Neutrophil (primary cell): ENCODE measurements at regions not wholly inside any gene's neighbourhood (a gene's known extent, or its start where the extent isn't known, plus 50 kb on each side); places are given as distances from the start of the nearest gene placed in this dataset.

Source experiments
- H3K27ac ChIP-seq: fragments of 200-600 bp; sonication (generic); 2 replicates; pipeline ENCODE4 v1.5.1; 2016; ENCODE audit warnings: mild to moderate bottlenecking, moderate library complexity
- H3K27me3 ChIP-seq: fragments of 200-600 bp; sonication (generic); 2 replicates; pipeline ENCODE4 v1.6.0; 2016; ENCODE audit warnings: mild to moderate bottlenecking
- H3K36me3 ChIP-seq: fragments of 200-600 bp; sonication (generic); 2 replicates; pipeline ENCODE4 v1.5.1; 2017
- H3K4me1 ChIP-seq, 2 experiments: fragments of 200-600 bp in 1 of 2; sonication (generic) in 1 of 2; 1 replicate in 1 of 2; 2 replicates in 1 of 2; pipeline versions ENCODE4 v1.5.1 to v1.6.1; 2013 to 2016; ENCODE audit warnings: low read depth in 1 of 2, low read length in 1 of 2, mild to moderate bottlenecking in 1 of 2, moderate library complexity in 1 of 2; ENCODE audit not compliant: control insufficient read depth in 1 of 2, insufficient read depth in 1 of 2
- H3K4me3 ChIP-seq, 2 experiments: fragments of 200-600 bp in 1 of 2; sonication (generic) in 1 of 2; 1 replicate in 1 of 2; 2 replicates in 1 of 2; pipeline ENCODE4 v1.5.1; 2013 to 2016; ENCODE audit warnings: low read depth in 1 of 2, low read length in 1 of 2, mild to moderate bottlenecking in 1 of 2, moderate library complexity in 1 of 2
- H3K9me3 ChIP-seq: fragments of 200-600 bp; sonication (generic); 2 replicates; pipeline ENCODE4 v1.5.1; 2016
- TF ChIP-seq, protein P1 (sequence below): fragments of 200-600 bp; sonication (generic); IDR thresholded peaks from 2 replicates; pipeline ENCODE4 v1.5.1; 2016; ENCODE audit warnings: antibody characterized with exemption

DNA sequence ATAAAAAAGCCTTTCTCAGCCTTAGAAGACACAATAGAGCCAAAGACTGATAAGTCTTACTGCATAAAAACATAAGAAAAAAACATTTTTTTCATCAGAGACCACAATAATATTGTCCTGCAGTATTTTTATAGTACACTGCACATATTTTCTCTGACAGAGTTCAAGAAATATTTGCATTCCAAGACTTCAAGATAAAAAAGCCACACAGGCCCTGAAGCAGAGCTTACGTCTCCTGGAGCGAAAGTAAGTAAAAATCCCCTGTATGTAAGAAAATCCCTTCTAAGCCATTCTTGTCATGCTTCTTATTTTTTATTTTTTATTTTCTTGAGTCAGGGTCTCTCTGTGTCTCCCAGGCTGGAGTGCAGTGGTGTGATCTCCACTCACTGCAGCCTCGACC is 755.9 kb downstream of the LIG4 start:
- Histone ChIP-seq H3K36me3 (no peaks in the 10 kb centered on the region), H3K9me3 (no peaks in the 10 kb centered on the region), H3K4me1 (no peaks in the 10 kb centered on the region), H3K27ac (no peak overlapping the region), H3K4me3 (no peak overlapping the region), H3K27me3 (no peaks in the 10 kb centered on the region)
- TF ChIP-seq, protein P1, sequence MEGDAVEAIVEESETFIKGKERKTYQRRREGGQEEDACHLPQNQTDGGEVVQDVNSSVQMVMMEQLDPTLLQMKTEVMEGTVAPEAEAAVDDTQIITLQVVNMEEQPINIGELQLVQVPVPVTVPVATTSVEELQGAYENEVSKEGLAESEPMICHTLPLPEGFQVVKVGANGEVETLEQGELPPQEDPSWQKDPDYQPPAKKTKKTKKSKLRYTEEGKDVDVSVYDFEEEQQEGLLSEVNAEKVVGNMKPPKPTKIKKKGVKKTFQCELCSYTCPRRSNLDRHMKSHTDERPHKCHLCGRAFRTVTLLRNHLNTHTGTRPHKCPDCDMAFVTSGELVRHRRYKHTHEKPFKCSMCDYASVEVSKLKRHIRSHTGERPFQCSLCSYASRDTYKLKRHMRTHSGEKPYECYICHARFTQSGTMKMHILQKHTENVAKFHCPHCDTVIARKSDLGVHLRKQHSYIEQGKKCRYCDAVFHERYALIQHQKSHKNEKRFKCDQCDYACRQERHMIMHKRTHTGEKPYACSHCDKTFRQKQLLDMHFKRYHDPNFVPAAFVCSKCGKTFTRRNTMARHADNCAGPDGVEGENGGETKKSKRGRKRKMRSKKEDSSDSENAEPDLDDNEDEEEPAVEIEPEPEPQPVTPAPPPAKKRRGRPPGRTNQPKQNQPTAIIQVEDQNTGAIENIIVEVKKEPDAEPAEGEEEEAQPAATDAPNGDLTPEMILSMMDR = no peak

DNA sequence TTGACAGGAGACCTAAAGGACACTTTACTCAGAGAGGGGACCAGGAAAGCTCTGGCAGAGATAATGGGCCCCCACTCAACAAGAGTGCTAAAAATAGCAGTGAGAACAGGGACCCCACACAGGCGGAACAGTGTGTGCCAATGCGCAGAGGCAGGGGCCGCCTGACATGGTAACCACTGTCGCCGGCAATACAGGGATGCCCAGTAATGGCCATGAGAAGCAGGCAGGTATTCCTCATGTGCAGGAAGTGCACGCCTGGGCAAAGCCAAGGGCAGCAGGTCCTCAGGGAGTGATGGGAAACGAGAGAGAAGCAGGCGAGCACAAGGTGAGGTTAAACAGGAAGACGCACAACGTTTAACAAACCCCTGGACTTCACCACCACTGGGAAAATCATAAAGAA is 757.1 kb downstream of the LIG4 start:
- H3K4me1 ChIP-seq = no peaks in the 10 kb centered on the region
- no peaks in the 10 kb centered on the region for H3K9me3 ChIP-seq
- TF ChIP-seq, protein P1 = no peak
- no peaks in the 10 kb centered on the region for H3K27me3 ChIP-seq
- H3K27ac ChIP-seq = no peak overlapping the region
- no peak overlapping the region for H3K4me3 ChIP-seq
- H3K36me3 ChIP-seq = no peaks in the 10 kb centered on the region

DNA sequence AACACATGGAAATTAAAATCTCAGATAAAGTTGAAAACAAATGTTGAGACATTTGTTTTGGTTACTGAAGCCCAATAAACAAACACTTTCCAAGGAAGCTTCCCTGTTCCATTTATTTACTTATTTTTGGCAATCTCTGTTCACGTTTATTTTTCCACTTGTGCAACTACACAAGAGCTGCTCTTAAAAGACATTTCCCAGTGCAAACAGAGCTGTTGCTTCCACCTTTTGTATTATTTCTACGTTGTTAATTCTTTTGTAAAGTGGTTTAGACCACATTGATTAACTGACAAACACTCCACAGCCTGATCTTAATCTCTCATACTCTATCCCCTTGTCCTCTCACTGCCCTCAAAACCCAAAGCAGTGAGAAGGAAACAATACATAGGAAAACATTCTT is 757.6 kb downstream of the LIG4 start:
- Histone ChIP-seq H3K36me3 (no peaks in the 10 kb centered on the region), H3K27ac (no peak overlapping the region), H3K4me1 (no peaks in the 10 kb centered on the region), H3K4me3 (no peak overlapping the region), H3K9me3 (no peaks in the 10 kb centered on the region), H3K27me3 (no peaks in the 10 kb centered on the region)
- TF ChIP-seq, protein P1 = no peak

DNA sequence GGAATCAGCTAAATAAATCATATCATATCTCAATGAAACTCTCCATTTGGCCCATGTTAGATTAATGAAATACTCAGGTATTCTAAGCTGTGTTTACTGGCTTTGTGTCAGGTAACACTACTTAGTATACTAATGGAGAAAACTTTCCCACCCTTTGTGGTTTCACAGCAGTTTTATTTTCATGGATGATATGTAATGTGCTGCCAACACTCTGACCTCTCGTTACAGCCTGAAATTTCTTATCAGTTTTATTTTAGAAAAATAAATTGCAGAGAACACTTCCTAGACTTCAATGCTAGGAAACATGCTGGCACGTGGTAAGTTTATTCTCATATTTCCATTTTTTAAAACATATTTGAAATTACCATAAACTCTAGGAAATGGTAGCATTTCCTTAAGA is 758.9 kb downstream of the LIG4 start:
- H3K36me3 ChIP-seq = no peaks in the 10 kb centered on the region
- H3K9me3 ChIP-seq = no peaks in the 10 kb centered on the region
- no peak overlapping the region for H3K4me3 ChIP-seq
- H3K4me1 ChIP-seq = no peaks in the 10 kb centered on the region
- TF ChIP-seq, protein P1 = no peak
- H3K27ac ChIP-seq = no peak overlapping the region
- no peaks in the 10 kb centered on the region for H3K27me3 ChIP-seq

DNA sequence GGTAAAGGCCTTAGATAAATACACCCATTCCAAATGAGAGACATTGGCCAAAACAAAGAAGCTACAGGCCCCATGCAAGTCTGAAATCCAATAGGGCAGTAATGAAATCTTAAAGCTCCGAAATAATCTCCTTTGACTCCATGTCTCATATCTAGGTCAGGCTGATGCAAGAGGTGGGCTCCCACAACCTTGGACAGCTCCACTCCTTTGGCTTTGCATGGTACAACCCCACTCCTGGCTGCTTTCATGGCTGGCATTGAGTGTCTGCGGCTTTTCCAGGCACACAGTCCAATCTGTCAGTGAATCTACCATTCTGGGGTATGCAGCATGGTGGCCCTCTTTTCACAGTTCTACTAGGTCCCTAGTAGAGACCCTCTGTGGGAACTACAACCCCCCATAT is 762.5 kb downstream of the LIG4 start:
- TF ChIP-seq, protein P1 = no peak
- H3K27ac ChIP-seq = no peak overlapping the region
- H3K4me1 ChIP-seq = no peaks in the 10 kb centered on the region
- no peak overlapping the region for H3K4me3 ChIP-seq
- no peaks in the 10 kb centered on the region for H3K9me3 ChIP-seq
- H3K27me3 ChIP-seq = no peaks in the 10 kb centered on the region
- H3K36me3 ChIP-seq = no peaks in the 10 kb centered on the region

DNA sequence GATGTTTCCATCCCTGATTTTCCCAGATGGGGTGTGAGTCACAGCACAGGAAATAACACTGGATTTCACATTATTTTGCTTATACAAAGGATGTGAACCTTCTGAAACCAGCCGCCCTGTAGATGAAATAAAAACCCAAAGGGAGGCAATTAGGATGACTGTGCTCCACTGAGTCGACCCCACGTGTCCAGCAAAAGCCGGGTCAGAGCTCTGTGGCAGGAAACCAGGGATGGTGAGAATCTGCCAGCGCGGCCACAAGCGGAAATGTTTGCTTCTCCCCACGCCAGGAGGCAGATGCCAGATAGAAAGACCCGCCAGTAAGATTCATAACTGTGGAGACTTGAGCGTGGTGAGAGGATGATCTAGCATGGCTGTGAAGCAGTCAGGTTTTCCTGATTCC is 764.4 kb downstream of the LIG4 start:
- no peak overlapping the region for H3K27ac ChIP-seq
- H3K4me1 ChIP-seq = no peaks in the 10 kb centered on the region
- no peak overlapping the region for H3K4me3 ChIP-seq
- no peaks in the 10 kb centered on the region for H3K27me3 ChIP-seq
- no peaks in the 10 kb centered on the region for H3K36me3 ChIP-seq
- H3K9me3 ChIP-seq = no peaks in the 10 kb centered on the region
- TF ChIP-seq, protein P1 = no peak
